T47D (cell line): ENCODE measurements at regions not wholly inside any gene's neighbourhood (a gene's known extent, or its start where the extent isn't known, plus 50 kb on each side); places are given as distances from the start of the nearest gene placed in this dataset.
"Not testable (repeated sequence)": the region's sequence is repeated elsewhere in the genome, so short reads cannot be mapped to it uniquely, and the experiment has no call there.

Experiments
- DNase-seq, 2 experiments: peaks; one replicate each; pipeline versions ENCODE4 v3.0.0 to v3.0.0-alpha.2; 2011 to 2012; ENCODE audit warnings: low read depth in 1 of 2, low spot score in 1 of 2
- JUND ChIP-seq: IDR thresholded peaks from 2 replicates; pipeline ENCODE4 v1.6.1; 2012; ENCODE audit warnings: low read depth
- in situ Hi-C: cut with HindIII; loops from 2 replicates; pipeline ENCODE4 v1.10.0; 2016; ENCODE audit warnings: low sequenced_read_pairs, low pct_unique_long_range_greater_than_20kb

GRCh38 chr13:22938576-22938975 lies 242.2 kb upstream of the SGCG start:
- DNase-seq: no peak
- in situ Hi-C loops: no loop called here
- TF ChIP-seq JUND: no peak

GRCh38 chr13:22939157-22939556 lies 241.6 kb upstream of the SGCG start:
- no peak for TF ChIP-seq JUND
- in situ Hi-C loops: no loop called here
- DNase-seq: no peak

GRCh38 chr13:22940090-22940710 lies 240.6 kb upstream of the SGCG start:
- no peak for TF ChIP-seq JUND
- in situ Hi-C loops: no loop called here
- DNase-seq: no peak

- DNase-seq: no peak
- in situ Hi-C loops: no loop called here
- TF ChIP-seq JUND: no peak
Measured at GRCh38 chr13:22940736-22941135, 240.0 kb upstream of the SGCG start.

- in situ Hi-C loops, DNase-seq: not testable (repeated sequence)
Measured at GRCh38 chr13:22941495-22941894, 239.3 kb upstream of the SGCG start.

- in situ Hi-C loops, DNase-seq: not testable (repeated sequence)
Measured at GRCh38 chr13:22942831-22943230, 237.9 kb upstream of the SGCG start.

GRCh38 chr13:22944378-22944777 lies 236.4 kb upstream of the SGCG start:
- no peak for DNase-seq
- no peak for TF ChIP-seq JUND
- in situ Hi-C loops: no loop called here

- TF ChIP-seq JUND: no peak
- no peak for DNase-seq
- in situ Hi-C loops: no loop called here
Measured at GRCh38 chr13:22945321-22946226, 235.2 kb upstream of the SGCG start.

- in situ Hi-C loops: no loop called here
- no peak for TF ChIP-seq JUND
- no peak for DNase-seq
Measured at GRCh38 chr13:22948421-22948820, 232.4 kb upstream of the SGCG start.

- in situ Hi-C loops, DNase-seq: not testable (repeated sequence)
Measured at GRCh38 chr13:22952018-22952417, 228.8 kb upstream of the SGCG start.

GRCh38 chr13:22955147-22955546 lies 225.6 kb upstream of the SGCG start:
- in situ Hi-C loops, DNase-seq: not testable (repeated sequence)

GRCh38 chr13:22956456-22957115 lies 224.2 kb upstream of the SGCG start:
- DNase-seq, in situ Hi-C loops: not testable (repeated sequence)

- DNase-seq, in situ Hi-C loops: not testable (repeated sequence)
Measured at GRCh38 chr13:22959859-22960258, 220.9 kb upstream of the SGCG start.

GRCh38 chr13:22960827-22961226 lies 220.0 kb upstream of the SGCG start:
- in situ Hi-C loops: no loop called here
- DNase-seq: no peak
- no peak for TF ChIP-seq JUND

GRCh38 chr13:22961342-22961741 lies 219.4 kb upstream of the SGCG start:
- in situ Hi-C loops, DNase-seq: not testable (repeated sequence)
